HG03039 (cell line): ENCODE measurements at regions not wholly inside any gene's neighbourhood (a gene's known extent, or its start where the extent isn't known, plus 50 kb on each side); places are given as distances from the start of the nearest gene placed in this dataset.

Experiments
- ATAC-seq: cut with Tn5 transposase; IDR thresholded peaks from one replicate; pipeline ENCODE4 v1.9.1; 2021; ENCODE audit warnings: mild to moderate bottlenecking, moderate library complexity; ENCODE audit not compliant: unreplicated experiment

DNA sequence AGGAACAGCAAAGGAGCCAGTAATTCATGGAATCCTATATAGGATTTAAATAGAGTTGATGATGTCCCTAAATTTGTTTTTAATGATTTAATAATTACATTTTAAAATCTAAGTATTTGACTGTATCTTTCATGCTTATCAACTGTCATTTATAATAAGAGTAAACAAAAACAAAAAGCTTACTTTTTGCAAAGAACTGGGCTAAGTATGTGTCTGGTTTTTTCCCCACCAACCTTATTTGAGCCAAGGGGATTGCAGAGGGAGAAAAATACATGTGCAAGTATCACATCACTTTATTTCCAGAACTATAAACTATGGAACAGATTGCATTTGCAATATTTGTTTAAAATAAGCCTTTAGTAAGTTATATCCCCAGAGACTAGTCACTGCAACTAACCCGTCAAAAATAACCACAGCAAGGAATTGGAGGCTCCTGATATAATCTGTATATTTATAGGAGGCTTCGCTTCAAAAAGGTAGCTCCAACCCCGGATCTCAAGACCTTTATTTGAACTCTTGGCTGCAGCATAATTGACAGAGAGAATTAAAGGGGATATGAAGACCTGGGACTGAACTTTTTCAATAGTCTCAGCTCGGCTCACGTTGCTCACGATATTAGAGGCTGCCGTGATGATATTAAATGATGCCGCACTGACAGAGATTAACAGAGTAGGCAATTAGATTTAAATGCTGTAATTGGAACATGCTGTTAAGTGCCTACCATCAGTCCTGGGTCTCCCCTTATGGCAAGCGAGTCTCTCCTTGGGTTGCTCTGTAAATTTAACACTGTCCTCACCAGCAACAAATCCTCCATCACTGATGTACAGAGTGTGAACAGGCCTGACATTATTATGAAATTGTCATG is 329.1 kb upstream of the NFIA start:
- no peak for ATAC-seq

DNA sequence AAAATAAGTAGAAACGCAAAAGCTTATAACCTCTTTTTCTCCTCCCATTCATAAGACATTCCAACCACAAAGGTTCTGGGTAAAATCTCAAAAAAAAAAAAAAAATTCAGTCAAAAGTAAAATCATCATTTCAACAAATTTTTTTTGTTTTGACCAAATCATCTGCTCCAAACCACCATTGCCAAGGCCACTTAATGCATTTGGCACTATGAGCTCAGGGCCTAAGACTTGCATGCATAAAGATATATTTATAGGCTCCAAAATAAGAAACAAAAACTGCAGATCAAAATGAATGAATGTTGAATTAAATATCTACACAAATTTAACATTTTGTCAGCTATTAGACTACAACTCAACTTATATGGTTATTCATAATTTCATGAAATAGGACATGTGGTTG is 331.1 kb upstream of the NFIA start:
- ATAC-seq = no peak

DNA sequence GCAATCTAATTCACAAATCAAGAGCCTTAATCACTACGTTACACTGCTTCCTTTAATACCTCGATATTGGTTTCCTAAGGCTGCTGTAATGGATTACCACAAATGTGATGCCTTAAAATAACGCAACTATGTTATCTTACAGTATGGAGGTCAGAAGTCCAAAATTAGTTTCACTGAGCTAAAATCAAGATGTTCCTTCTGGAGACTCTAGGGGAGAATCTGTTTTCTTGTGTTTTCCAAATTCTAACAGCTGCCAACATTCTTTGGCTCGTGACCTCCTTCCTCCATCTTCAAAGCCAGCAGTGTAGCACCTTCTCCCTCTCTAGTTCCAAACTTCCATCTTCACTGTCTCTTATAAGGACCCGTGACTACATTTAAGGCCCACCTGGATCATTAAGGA is 335.0 kb upstream of the NFIA start:
- ATAC-seq = no peak

DNA sequence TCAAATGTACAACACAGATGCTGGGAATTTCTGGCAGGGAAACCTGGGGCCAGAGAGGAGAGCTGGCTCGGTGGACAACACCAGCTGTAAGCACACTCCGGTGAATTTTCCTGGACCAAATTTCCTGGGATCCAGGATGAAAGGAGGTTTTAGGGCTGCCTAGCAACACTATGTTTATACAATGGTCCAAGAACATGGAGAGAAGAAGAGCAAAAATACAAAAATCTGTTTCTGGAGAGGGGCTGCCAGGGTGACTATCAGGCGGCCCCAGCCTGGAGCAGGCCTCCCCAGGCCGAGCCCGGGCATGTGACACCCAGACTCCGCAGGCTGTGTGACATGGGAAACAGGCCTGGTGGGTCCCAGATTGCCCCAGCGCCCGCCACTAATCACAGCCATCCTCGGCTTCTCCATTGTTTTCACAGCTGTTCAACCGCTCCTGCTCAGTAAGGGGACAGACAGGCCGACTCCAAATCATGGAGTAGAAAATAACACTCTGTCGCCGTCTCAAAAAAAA is 336.0 kb upstream of the NFIA start:
- ATAC-seq = no peak

DNA sequence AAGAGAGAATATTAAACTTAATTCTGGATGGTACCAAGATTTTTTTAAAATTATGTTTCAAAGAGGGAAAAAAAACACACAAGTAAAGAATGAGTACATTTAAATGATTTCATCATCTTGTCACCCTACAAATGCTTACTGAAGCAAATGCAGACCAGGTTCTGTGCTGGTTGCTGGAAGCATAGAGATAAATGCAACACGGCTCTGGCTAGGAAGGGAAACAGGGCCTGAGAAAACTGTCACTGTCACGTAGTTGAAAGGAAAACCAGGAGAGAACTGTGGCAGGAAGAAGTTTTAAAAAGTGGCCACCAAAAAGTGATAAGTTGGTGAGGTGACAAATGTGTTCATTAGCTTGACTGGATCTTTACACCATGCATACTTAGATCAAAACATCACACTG is 336.9 kb upstream of the NFIA start:
- ATAC-seq = no peak

- ATAC-seq = no peak
Measured at GRCh38 chr1:60742339-60742738, 340.0 kb upstream of the NFIA start.

DNA sequence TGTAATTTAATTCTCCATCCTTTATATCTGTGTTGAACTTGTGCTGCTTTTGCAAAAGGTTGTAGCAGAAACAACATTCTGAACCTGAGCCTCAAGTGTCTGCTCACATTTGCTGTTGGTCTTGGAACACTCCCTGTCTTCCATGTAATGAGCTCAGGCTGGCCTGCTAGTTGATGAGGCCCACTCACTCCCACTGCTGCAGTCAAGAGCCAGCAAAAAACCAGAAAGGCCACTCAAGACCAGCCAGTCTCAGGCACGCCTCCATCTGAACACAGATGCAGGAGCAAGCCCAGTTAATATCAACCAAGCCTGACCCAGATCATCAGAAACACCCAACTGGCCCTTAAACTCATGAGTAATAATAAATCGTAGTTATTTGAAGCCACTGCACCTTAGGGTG is 342.2 kb upstream of the NFIA start:
- no peak for ATAC-seq

- ATAC-seq = no peak
Measured at GRCh38 chr1:60739729-60740128, 342.6 kb upstream of the NFIA start.

- no peak for ATAC-seq
Measured at GRCh38 chr1:60732977-60733401, 349.4 kb upstream of the NFIA start.

GRCh38 chr1:60731321-60731720 is 351.0 kb upstream of the NFIA start:
- no peak for ATAC-seq

DNA sequence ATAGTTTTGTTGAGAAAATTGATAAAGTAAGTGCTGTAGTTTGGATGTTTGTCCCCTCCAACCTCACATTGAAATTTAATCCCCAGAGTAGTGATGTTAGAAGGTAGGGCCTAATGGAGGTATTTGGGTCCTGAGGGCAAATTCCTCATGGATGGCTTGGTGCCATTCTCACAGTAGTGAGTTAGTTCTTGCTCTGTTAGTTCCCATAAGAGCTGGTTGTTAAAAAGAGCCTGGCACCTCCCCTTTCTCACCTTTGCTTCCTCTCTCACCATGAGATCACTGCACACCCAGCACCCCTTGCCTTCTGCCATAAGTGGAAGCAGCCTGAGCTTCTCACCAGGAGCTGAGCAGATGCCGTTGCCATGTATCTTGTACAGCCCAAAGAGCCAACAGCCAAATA is 354.8 kb upstream of the NFIA start:
- no peak for ATAC-seq

GRCh38 chr1:60716472-60716871 is 365.9 kb upstream of the NFIA start:
- no peak for ATAC-seq

DNA sequence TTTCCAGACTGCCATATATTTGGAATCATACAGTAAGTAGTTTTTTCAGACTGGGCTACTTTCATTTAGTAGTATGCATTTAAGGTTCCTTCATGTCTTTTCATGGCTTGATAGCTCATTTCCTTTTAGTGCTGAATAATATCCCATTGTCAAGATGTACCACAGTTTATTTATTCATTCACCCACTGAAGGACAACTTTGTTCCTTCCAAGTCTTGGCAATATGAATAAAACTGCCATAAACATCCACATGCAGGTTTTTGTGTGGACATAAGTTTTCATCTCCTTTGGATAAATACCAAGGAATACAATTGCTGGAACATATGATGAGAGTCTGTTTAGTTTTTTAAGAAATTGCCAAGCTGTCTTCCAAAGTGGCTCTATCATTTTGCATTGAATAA is 366.4 kb upstream of the NFIA start:
- ATAC-seq = no peak

DNA sequence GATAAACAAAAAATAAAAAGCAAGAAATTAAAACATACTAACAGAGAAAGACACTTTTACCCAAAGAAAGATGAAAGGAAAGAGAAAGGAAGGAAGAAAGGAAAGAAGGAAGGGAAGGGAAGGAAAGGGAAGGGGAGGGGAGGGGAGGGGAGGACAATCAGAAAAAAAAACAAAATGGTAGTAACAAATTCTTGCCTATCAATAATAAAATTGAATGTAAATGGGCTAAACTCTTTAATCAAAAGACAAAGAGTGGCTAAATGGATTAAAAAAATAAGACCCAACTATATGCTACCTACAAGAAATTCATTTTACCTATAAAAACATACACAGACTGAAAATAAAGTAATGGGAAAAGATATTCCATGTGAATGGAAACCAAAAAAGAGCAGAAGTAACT is 372.9 kb upstream of the NFIA start:
- no peak for ATAC-seq

GRCh38 chr1:60705026-60705425 is 377.3 kb upstream of the NFIA start:
- ATAC-seq = no peak

DNA sequence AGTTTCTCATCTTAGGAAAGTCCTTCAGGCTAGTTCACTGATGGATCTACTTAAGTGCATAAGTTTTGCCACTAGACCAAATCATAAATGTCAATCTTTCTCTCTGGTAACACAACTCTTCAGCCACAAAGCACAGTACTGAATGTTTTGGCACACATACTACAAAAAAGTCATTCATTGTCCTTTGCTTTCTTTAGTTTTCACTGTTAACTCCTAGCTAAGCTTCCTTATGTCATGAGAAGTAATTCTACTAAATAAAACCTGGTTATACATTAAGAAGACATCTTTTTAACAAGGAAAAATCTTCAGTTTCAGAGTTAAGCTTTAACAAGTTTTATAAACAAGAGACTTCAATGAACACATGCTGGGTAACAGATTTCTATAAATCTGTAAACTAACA is 379.2 kb upstream of the NFIA start:
- no peak for ATAC-seq

- no peak for ATAC-seq
Measured at GRCh38 chr1:60699325-60699724, 383.0 kb upstream of the NFIA start.

DNA sequence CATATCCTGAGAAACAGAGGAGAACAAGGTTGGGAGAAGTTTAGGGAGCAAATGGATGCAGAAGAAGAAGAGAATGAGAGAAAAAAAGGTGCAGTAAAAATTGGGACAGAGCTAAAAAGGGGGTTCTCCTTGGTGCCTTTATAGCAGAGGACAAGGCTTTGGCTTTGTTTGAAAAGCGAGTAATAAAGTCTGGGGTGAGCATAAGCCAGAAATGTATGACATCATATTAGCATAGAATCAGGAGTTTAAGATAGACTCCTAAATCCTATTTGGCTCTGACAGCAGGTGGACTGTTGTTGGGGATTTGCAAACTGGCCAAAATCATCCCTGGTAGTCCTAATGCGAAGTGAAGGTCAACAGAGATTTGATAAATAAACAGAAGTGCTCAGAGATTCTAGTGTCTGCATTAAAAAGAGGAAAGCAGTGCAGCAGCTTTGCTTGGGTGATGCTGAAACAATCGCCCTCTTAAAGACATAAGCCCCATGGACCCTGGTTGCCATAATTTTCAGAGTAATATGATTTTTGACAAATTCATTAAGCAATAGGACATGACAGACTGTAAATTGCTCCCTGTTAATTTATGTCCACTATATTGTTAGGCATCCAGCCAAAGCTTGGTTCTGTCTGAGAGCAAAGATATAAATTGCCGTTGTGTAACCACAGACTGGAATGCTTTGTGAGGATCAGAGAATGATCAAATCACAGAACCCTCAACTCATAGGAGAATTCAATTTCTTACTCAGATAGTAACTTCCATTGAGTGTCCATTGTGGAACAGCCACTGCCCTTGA is 385.0 kb upstream of the NFIA start:
- no peak for ATAC-seq

- no peak for ATAC-seq
Measured at GRCh38 chr1:60696512-60696911, 385.8 kb upstream of the NFIA start.

- ATAC-seq = no peak
Measured at GRCh38 chr1:60695716-60696171, 386.6 kb upstream of the NFIA start.

- no peak for ATAC-seq
Measured at GRCh38 chr1:60694980-60695379, 387.4 kb upstream of the NFIA start.

DNA sequence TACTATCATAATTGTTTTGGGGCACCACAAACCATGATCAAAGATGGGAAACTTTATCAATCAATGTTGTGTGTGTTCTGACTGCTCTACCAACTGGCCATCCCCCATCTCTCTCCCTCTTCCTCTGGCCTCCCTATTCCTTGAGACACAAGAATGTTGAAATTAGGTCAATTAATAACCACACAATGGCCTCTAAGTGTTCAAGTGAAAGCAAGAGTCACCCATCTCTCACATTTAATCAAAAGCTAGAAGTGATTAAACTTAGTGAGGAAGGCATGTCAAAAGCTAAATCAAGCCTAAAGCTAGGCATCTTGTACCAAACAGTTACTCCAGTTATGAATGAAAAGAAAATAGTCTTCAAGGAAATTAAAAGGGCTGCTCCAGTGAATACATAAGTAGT is 390.3 kb upstream of the NFIA start:
- ATAC-seq = no peak
